ENCODE measurements at regions not wholly inside any gene's neighbourhood (a gene's known extent, or its start where the extent isn't known, plus 50 kb on each side); places are given as distances from the start of the nearest gene placed in this dataset.

DNA sequence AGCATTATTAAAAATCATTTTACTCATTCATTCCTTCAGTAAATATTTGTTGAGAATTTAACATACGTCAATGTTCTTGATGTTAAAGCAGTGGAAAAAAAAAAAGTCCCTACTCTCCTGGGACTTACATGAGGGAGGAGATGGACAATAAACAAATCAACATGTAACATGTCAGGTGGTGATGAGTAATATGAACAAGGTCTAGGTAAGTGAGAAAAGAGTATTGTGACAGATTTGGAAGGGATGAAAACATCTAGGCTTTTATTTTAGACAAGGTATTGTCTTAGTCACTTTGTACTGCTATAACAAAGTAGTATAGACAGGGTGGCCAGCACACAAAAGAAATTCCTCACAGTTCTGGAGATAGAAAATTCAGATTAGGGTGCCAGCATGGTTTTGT, 167.2 kb downstream of the FSCB start:
- Histone ChIP-seq H3K36me3 (ENCODE audit: control insufficient read depth, low read length) (no peaks in the 10 kb centered on the region), H3K27me3 (ENCODE audit: control insufficient read depth, low read length) (no peaks in the 10 kb centered on the region), H3K4me2 (ENCODE audit: low read length) (no peak overlapping the region), H3K4me1 (ENCODE audit: control insufficient read depth, low read length) (no peaks in the 10 kb centered on the region), H3K27ac (ENCODE audit: low read depth, low read length) (no peak overlapping the region), H3K9me3 (ENCODE audit: control insufficient read depth, insufficient read depth, low read length) (no peaks in the 10 kb centered on the region), H3K79me2 (ENCODE audit: control insufficient read depth, low read length) (no peaks in the 10 kb centered on the region), H4K20me1 (ENCODE audit: control insufficient read depth, insufficient read depth, low read depth, low read length) (no peaks in the 10 kb centered on the region), H3F3A (ENCODE audit: control insufficient read depth, insufficient read depth) (no peaks in the 10 kb centered on the region), H3K9me2 (replicated peaks; ENCODE audit: control insufficient read depth, low read length) (no peaks in the 10 kb centered on the region), H3K4me3 (ENCODE audit: low read length) (no peak overlapping the region)
- TF ChIP-seq CTCF (IDR thresholded peaks at IDR 0.05; ENCODE audit: low read depth, low read length, poor library complexity, severe bottlenecking) (no peak), EZH2phosphoT487 (IDR thresholded peaks at IDR 0.05; ENCODE audit: borderline replicate concordance, low read length) (no peak)

GRCh38 chr14:44339231-44339630, 167.9 kb downstream of the FSCB start:
- H3K36me3 ChIP-seq (ENCODE audit: control insufficient read depth, low read length), result no peaks in the 10 kb centered on the region
- H3F3A ChIP-seq (ENCODE audit: control insufficient read depth, insufficient read depth), result no peaks in the 10 kb centered on the region
- no peaks in the 10 kb centered on the region for H3K27me3 ChIP-seq (ENCODE audit: control insufficient read depth, low read length)
- no peak for TF ChIP-seq EZH2phosphoT487 (IDR thresholded peaks at IDR 0.05; ENCODE audit: borderline replicate concordance, low read length)
- TF ChIP-seq CTCF (IDR thresholded peaks at IDR 0.05; ENCODE audit: low read depth, low read length, poor library complexity, severe bottlenecking), result no peak
- H3K9me3 ChIP-seq (ENCODE audit: control insufficient read depth, insufficient read depth, low read length), result no peaks in the 10 kb centered on the region
- no peaks in the 10 kb centered on the region for H4K20me1 ChIP-seq (ENCODE audit: control insufficient read depth, insufficient read depth, low read depth, low read length)
- no peak overlapping the region for H3K27ac ChIP-seq (ENCODE audit: low read depth, low read length)
- H3K4me1 ChIP-seq (ENCODE audit: control insufficient read depth, low read length), result no peaks in the 10 kb centered on the region
- no peaks in the 10 kb centered on the region for H3K9me2 ChIP-seq (replicated peaks; ENCODE audit: control insufficient read depth, low read length)
- no peaks in the 10 kb centered on the region for H3K79me2 ChIP-seq (ENCODE audit: control insufficient read depth, low read length)
- H3K4me3 ChIP-seq (ENCODE audit: low read length), result no peak overlapping the region
- no peak overlapping the region for H3K4me2 ChIP-seq (ENCODE audit: low read length)

GRCh38 chr14:44317441-44317746, 189.7 kb downstream of the FSCB start:
- no peaks in the 10 kb centered on the region for H3K79me2 ChIP-seq (ENCODE audit: control insufficient read depth, low read length)
- H4K20me1 ChIP-seq (ENCODE audit: control insufficient read depth, insufficient read depth, low read depth, low read length), result no peaks in the 10 kb centered on the region
- no peaks in the 10 kb centered on the region for H3K27me3 ChIP-seq (ENCODE audit: control insufficient read depth, low read length)
- no peak overlapping the region for H3K4me3 ChIP-seq (ENCODE audit: low read length)
- H3K9me3 ChIP-seq (ENCODE audit: control insufficient read depth, insufficient read depth, low read length), result no peaks in the 10 kb centered on the region
- no peaks in the 10 kb centered on the region for H3K4me1 ChIP-seq (ENCODE audit: control insufficient read depth, low read length)
- no peaks in the 10 kb centered on the region for H3K36me3 ChIP-seq (ENCODE audit: control insufficient read depth, low read length)
- H3F3A ChIP-seq (ENCODE audit: control insufficient read depth, insufficient read depth), result no peaks in the 10 kb centered on the region
- no peak for TF ChIP-seq CTCF (IDR thresholded peaks at IDR 0.05; ENCODE audit: low read depth, low read length, poor library complexity, severe bottlenecking)
- TF ChIP-seq EZH2phosphoT487 (IDR thresholded peaks at IDR 0.05; ENCODE audit: borderline replicate concordance, low read length), result no peak
- H3K27ac ChIP-seq (ENCODE audit: low read depth, low read length), result no peak overlapping the region
- no peak overlapping the region for H3K4me2 ChIP-seq (ENCODE audit: low read length)
- H3K9me2 ChIP-seq (replicated peaks; ENCODE audit: control insufficient read depth, low read length), result no peaks in the 10 kb centered on the region
